C1 segment of cervical spinal cord (tissue), 14 donors: ENCODE measurements at regions not wholly inside any gene's neighbourhood (a gene's known extent, or its start where the extent isn't known, plus 50 kb on each side); places are given as distances from the start of the nearest gene placed in this dataset.
"Not testable (repeated sequence)": the region's sequence is repeated elsewhere in the genome, so short reads cannot be mapped to it uniquely, and the experiment has no call there.

ENCODE experiments used
- DNase-seq, 14 donors: peaks; one replicate each; lab custom pipeline; 2025; lab: John Stamatoyannopoulos, UW

DNA sequence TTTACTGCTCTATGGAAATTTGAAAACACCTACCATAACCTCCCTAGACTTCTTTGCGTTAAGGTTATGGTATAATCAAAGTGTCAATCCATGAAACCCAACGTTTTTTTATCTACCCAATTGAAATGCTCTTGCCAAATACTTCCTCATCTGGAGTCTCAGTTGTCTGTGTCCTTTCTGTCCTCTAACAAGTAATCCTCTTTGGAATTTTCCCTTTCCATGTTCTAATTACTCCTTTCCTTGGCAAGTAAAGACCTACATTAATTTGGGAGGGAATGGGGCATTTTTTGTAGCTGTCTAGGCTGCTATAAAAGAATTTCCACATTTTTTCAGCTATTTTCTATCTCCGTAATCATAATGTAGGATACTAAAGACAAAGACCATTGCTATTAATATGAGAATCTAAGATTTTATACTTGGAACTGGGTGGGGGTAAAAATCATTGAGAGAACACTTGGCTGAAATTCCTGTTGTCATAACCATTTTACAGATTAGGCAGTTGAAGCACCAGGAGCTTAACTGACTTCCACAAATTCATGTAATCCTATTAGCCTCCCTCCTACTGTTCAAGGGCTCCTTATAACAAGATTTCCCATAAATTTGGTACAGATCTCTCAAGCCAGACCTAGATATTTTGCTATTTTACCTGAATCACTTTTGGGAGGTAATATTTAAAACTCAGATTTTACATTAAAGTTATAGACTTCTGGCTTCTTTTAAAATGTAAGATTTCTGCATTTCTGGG is 1307.6 kb downstream of the XPNPEP1 start:
- no peak for DNase-seq

DNA sequence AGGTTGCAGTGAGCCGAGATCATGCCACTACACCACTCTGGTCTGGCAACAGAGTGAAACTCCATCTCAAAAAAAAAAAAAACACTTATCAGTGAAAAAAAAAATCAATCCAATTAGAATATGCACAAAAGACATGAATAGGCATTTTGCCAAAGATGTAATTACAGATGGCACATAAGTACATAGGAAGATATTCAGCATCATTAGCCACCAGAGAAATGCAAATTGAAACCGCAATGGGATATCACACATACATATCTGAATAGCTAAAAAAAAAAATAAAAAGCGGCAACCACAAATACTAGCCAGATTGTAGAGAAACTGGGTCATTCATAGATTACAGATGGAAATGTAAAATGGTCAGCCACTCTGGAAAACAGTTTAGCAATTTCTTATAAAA is 1310.8 kb downstream of the XPNPEP1 start:
- DNase-seq: no peak

DNA sequence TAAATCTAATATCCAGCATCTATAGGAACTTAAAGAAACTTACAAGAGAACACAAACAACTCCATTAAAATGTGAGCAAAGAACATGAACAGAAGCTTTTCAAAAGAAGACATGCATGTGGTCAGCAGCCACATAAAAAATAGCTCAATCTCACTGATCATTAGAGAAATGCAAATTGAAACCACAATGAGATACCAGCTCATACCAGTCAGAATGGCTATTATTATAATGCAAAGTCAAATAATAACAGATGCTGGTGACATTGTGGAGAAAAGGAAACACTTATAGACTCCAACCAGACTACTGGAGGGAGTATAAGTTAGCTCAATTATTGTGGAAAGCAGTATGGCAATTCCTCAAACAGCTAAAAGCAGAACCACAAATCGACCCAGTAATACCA is 1314.5 kb downstream of the XPNPEP1 start:
- DNase-seq: no peak

DNA sequence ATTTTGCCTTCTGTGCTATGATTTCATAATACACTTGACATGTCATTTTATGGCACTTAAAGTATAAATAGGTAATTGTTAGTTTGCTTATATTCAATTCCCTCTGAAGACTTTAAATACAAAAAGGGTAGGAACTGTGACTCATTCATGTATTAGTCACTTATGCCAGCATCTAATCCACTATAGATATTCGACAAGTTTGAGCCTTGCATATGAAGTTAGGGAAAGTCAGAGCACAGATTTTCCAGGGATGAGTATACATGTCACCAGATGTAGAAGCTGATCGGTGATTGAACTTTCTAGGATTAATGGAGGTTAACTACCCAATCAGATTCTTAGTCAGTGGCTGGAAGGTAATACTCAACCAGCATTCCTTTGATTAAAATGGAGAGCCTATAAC is 1321.5 kb downstream of the XPNPEP1 start:
- DNase-seq: no peak

DNA sequence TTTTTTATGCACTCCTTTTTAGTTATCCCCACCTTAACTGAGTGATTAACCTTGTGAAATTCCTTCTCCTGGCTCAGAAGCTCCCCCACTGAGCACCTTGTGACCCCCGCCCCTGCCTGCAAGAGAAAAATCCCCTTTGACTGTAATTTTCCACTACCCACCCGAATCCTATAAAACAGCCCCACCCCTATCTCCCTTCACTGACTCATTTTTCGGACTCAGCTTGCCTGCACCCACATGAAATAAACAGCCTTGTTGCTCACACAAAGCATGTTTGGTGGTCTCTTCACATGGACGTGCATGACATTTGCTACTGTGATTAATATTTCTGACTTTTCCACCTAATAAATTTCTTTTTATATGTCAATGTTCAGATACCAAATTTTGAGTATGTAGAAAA is 1322.8 kb downstream of the XPNPEP1 start:
- not testable (repeated sequence) for DNase-seq

DNA sequence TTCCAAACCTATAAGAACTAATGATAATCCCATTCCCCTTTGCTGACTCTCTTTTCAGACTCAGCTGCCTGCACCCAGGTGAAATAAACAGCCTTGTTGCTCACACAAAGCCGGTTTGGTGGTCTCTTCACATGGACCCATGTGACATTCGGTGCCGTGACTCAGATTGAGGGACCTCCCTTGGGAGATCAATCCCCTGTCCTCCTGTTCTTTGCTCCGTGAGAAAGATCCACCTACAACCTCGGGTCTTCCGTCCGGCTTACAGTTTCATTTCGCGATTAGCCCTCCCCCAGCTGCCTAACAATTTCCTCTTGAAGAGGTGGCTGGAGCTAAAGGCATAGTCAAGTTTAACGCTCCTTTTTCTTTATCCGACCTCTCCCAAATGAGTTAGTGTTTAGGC is 1324.0 kb downstream of the XPNPEP1 start:
- DNase-seq: not testable (repeated sequence)

DNA sequence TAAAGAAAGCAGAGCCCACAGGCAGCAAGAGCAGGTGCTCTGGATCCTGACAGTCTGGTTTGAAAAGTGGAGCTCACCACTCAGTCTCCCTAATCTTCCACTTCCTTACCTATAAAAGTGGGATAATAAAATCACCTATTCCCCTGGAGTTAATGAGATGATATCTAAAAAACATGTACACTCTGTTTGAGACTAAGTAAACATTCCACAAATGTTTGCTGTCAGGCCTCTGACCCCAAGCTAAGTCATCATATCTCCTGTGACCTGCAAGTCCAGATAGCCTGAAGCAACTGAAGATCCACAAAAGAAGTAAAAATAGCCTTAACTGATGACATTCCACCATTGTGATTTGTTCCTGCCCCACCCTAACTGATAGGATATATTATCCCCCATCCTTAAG is 1324.5 kb downstream of the XPNPEP1 start:
- DNase-seq: no peak

DNA sequence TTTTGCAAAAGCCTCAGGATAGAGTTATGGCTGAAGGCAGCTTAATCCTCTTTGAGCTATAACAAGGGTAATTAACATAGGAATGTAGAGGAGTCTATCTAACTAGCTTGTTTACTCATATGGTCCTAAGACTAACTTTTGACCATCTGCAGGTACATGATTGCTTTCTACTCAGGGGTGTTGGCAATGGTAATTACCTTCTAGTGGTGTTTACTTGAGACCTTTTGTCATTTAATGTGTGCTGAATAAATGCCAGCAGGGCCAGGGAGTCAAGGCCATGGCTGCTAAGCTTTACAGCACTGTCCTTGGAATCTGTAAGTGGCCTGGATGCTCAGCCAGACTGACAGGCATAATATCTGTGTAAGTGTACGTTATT is 1325.0 kb downstream of the XPNPEP1 start:
- no peak for DNase-seq

DNA sequence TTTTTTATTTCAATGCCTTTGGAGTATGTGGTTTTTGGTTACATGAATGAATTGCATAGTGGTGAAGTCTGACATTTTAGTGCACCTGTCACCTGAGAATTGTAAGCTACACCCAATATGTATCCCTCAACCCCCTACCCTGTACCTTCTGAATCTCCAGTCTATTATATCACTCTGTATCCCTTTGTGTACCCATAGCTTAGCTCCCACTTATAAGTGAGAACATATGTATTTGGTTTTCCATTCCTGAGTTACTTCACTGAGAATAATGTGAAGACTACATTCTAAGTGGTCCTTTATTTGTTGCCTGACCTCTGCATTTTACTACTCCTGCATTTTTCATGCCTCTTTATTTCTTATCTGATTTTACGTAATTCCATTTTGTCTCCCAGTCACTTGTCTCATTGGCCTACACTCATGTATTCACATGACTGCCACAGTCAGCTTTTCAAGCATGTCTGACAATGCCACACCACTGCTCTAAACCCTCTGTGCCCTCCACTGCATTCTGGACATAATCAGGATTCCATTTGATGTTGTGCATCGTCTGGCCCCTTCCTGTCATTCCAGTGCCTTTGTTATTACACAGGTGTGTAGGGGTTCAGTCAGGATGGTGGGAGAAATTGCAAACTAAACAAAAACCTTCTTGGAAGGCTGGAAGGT is 1325.5 kb downstream of the XPNPEP1 start:
- no peak for DNase-seq

DNA sequence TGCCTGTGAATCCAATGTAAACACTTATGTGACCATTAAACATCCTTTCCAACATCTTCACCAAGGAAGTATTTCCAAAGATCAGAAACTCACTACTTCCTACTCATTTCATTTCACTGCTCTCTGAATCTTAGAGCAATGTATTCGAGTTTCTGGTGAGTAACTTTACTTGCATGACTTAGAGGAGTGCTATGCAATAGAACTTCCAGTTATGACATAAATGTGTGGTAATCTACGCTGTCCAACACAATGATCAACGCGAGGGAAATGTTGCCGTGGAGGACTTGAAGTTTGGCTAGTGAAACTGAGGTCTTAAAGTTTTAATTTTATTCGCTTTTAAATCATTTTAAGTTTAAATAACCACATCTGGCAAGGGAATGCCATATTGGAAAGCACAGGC is 1326.3 kb downstream of the XPNPEP1 start:
- DNase-seq: no peak

DNA sequence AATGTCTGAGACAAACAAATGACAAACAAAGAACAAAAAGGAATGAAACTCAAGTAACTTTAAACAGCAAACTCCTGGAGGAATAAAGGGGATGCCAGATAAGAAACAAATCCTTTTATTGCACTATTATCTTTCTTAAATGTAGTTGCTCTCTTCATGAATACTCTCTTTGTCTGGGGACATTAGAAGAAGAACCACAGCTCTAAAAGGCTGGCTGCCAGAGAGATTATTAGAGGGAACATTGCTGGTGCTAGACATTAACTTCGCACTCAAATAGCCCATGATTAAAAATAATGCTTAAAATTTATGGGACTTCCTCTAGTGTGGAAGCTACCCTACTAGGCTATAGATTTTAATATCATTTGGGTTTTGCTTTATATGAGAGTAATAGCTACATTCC is 1330.4 kb downstream of the XPNPEP1 start:
- no peak for DNase-seq

DNA sequence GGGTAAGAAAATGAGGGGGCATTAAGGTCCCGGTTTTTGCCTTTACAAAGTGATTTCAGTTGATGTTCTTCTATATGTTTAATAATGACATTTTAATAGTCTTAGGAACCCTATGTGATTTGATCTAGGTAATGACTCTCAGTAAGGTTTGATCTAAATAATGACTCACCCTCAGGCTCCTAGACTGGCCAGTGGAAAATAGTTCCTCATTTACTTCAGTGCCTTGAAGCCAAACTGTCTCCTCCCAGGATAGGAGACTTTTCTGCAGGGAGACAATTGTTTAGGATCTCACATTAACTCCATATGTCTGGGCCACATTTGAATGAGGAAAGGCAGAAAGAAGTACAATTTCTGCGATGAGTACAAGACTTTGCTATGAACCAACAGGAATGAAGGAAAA is 1331.9 kb downstream of the XPNPEP1 start:
- no peak for DNase-seq

DNA sequence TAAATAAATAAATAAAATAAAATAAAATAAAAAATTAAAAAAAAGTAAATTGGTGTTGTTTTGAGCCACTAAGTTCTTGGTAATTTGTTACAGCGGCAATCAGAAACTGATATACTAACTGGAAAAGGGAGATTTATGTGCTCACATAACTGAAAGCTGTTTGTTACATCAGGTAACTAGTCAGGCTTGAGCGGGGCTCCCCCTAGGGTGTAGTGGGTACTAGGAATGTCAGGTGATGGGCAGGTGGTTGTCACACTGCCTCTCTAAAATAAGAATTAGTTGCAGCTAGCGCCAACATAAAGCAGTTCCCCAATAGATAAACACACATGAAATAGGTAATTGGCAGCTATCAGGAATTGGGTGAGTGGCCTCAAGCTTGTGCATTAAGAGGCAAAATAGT is 1336.9 kb downstream of the XPNPEP1 start:
- no peak for DNase-seq

DNA sequence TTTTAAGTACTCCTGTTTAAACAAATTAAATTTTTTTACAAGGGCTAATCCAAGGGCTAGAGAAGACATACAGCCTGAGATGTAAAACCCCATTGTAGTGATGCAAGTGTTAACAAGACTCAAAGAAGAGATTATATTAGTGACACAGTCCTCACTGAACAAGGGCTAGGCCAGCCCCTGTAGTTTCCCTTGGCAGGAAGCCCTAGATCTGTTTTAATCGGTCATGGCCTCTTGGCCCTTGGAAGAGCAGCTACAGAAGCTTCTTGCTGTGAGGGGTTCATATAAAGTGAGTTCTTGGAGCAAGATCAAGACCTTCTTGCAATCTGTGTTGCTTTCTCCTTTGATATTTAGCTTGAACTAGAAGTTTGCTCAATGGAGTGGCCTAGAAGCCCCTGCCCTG is 1339.4 kb downstream of the XPNPEP1 start:
- DNase-seq: no peak

DNA sequence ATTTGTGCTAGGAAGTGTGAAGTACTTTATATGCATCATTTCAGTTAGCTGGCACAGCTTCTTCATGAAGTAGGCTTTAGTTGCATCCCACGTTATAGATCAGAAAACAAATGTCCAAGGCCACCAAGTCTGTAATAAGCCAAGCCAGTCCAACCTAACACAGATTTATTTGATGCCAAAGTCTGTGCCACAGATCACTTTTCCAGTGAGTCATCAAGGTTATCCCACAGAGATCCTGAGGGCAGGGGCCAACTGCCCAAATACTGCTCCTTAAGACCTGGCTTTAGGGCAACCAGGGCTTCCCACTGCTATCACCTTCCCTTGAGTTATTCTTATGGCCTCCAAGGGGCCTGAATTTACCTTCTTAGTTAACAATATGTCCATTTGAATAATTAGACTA is 1340.4 kb downstream of the XPNPEP1 start:
- DNase-seq: no peak

DNA sequence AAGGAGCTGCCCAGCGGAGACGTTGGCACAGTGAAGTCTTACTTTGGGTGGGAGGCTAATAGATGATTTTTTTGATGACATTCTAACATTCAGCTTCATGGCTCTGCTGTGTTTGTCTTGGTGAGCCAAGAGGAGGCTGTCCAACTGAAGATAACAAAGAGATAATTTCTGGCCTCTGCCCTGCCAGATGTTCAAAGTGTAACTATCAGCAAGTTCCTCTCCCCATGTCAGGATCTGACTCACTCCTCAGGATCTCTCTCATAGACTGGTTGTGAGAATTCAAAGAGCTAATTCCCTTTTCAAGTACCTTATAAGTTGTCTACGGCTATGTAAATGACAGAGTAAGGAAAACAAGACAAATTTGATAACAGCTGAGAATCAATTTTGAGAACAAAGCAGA is 1340.9 kb downstream of the XPNPEP1 start:
- DNase-seq: no peak

DNA sequence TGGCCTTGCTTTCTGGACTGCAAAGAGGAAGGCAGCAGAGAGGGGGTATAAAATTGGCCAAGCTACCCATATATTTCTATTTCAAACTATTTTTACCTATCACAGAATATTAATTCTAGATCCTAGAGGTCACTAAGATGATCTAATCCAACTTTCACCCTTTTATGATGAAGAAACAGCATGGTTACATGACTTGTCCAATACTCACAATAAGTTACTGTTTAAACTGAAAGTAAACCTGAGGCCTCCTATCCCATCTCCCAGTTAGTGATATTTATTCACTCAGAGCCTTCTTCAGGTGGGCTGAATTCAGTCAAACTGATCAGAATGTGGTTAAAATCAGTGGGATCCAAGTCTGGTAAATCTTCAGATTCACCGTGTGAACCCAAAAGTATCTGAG is 1345.1 kb downstream of the XPNPEP1 start:
- DNase-seq: no peak

DNA sequence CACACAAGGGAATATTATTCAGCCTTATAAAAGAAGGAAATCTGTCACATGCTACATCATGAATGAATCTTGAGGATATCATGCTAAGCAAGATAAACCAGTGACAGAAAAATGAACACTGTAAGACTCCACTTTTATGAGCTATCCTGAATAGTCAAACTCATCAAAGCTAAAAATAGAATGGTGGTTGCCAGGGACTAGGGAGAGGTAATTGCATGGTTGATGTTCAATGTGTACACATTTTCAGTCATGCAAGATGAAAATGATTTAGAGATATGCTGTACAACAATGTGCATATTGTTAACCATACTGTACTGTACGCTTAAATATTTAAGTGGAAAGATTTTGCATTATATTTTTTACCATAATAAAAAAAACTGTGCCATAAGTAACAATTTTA is 1349.1 kb downstream of the XPNPEP1 start:
- DNase-seq: no peak

DNA sequence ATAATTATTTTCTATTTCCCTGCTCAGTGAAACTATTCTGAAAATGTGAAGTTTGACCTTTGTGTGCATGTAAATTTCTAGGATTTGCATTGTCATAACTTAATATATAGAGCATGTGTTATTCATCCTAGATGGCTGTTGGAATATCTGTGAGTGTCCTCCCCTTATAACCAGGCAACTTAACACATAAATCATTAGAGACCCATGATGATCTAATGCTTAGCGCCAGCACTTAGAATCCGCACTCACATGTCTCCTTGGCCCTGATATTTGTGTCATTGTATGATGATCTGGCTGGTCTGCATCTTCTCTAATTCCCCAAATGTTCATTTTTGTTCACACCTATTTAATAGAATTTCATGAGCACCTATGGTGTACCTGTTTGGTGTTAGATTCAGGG is 1354.5 kb downstream of the XPNPEP1 start:
- no peak for DNase-seq

DNA sequence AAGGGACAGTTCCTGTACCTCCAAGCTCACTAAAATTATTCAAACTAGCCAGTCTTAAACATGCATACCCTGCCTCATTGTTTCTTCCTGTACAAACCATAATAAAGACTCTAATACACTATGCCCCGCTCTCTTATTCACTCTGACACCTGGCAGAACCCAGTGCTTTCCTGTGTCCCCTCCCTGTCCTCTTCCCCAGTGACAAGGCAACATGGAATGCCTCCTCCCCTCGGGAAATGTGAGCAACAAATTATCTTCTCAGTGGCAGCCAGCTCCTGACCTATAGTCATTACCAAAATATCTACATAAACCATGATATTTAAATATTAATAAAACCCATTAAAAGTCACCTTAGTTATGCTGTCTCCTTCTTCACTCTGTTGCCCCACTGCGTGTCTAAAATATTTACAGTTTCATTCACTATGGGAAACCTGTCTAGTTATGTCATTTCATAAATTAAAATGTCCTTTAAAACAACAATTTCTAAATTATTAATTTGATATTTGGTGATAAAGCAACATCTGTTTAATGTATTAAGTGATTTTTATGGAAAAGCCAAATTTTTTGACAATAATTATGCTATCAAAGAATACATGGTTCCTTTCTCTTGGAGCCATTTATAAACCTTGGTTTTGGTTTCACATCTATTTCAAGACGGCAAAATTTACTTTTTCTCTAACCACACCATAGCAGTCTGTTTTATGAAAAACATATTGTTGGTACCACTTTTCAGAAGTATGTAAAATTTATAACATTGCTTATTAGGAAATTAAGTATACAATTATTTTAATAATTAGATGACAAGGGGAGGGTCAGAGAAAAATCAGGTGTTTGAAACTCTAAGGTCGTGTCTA is 1355.2 kb downstream of the XPNPEP1 start:
- DNase-seq: no peak

DNA sequence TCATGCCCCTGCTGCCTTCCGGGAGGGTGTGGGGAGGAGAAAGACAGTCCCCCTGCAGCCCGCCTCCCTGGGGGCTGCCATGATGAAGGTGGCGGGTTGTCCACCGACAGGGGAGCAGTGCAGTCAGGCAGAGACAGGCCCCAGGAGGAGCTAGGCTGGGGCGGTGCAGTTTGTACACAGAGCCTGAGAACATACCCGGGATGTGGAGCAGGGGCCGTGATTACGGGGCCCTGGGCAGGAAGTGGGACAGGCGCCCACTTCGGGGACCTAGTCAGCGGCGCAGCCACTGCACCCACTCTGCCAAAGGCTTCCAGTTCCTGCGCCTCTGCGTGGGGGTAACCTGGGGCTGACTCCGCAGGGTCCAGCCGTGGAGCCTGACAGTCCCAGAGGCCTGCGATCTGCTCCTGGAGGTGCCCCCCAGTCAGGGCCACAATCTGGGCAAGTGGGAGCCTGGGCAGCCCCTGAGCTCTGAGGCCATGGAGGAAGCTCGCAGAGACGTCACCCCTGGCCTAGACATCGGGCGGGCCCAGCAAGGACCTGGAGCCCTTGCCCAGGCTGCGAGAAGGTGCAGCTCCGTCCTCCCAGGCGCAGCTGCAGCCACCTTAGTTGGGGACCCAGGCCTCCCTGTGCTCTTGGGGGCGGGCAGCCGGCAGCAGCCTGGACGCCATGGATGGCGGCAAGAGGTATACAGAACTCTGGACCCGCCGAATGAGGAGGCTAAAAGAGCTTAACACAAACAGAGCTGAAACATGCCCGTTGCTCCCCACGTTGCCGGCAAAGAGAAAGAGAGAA is 1356.8 kb downstream of the XPNPEP1 start:
- DNase-seq: no peak

DNA sequence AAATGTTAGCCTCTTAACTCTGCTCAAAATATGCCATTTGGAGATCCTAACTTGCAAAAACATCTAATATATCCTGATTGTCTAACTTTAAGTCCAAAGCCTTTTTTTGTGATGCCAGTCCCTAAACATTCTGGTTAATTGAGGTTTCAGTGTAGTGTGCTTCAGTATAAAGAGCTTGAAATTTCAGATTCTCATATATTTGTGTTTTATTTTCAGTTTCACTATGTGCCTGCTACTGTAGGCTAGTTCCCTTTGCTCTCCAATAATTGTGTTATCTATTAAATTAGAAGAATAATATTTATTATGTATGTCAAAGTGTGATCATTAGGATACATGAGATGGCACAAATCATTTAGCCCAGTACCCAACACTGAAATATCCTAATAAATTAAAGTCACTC is 1361.2 kb downstream of the XPNPEP1 start:
- no peak for DNase-seq
